Loucy (cell line): ENCODE measurements at regions not wholly inside any gene's neighbourhood (a gene's known extent, or its start where the extent isn't known, plus 50 kb on each side); places are given as distances from the start of the nearest gene placed in this dataset.

Source experiments
- CTCF ChIP-seq: fragments of 200-600 bp; sonication (generic); conservative IDR thresholded peaks from 2 replicates; pipeline ENCODE4 v1.5.1; 2014; ENCODE audit warnings: mild to moderate bottlenecking, antibody characterized with exemption, low read length
- EZH2phosphoT487 ChIP-seq: fragments of 200-600 bp; IDR thresholded peaks from 2 replicates; pipeline ENCODE4 v1.6.1; 2018; ENCODE audit warnings: antibody characterized with exemption, mild to moderate bottlenecking, moderate library complexity, borderline replicate concordance

- TF ChIP-seq CTCF (no peak), EZH2phosphoT487 (no peak)
Measured at GRCh38 chr4:131001371-131001770, 1905.4 kb downstream of the C4orf33 start.
